H9 (cell line): ENCODE measurements at regions not wholly inside any gene's neighbourhood (a gene's known extent, or its start where the extent isn't known, plus 50 kb on each side); places are given as distances from the start of the nearest gene placed in this dataset.

Experiments used
- DNase-seq: peaks from one replicate; pipeline ENCODE4 v3.0.0-alpha.2; 2017
- H2AFZ ChIP-seq: one replicate; pipeline ENCODE4 v1.6.1; 2013; ENCODE audit warnings: mild to moderate bottlenecking, low read length, control low read depth, moderate library complexity
- H2AK5ac ChIP-seq: 2 replicates; pipeline ENCODE4 v1.6.1; 2013; ENCODE audit warnings: low read length, control low read depth, mixed read lengths; ENCODE audit not compliant: insufficient read length
- H2BK120ac ChIP-seq: one replicate; pipeline ENCODE4 v1.6.1; 2013; ENCODE audit warnings: low read depth, mild to moderate bottlenecking, low read length, control low read depth, inconsistent platforms; ENCODE audit not compliant: poor library complexity, severe bottlenecking
- H2BK12ac ChIP-seq: 2 replicates; pipeline ENCODE4 v1.6.1; 2013; ENCODE audit warnings: low read length, control low read depth, mixed read lengths, low read depth; ENCODE audit not compliant: insufficient read length
- H2BK15ac ChIP-seq: 2 replicates; pipeline ENCODE4 v1.6.1; 2013; ENCODE audit warnings: low read depth, low read length, control low read depth
- H2BK20ac ChIP-seq: one replicate; pipeline ENCODE4 v1.6.1; 2013; ENCODE audit warnings: low read depth, mild to moderate bottlenecking, low read length, control low read depth, inconsistent platforms; ENCODE audit not compliant: poor library complexity, severe bottlenecking
- H2BK5ac ChIP-seq: 2 replicates; pipeline ENCODE4 v1.6.1; 2013; ENCODE audit warnings: low read length, control low read depth, mixed read lengths; ENCODE audit not compliant: insufficient read length
- H3K14ac ChIP-seq: 2 replicates; pipeline ENCODE4 v1.6.1; 2013; ENCODE audit warnings: low read length, control low read depth; ENCODE audit not compliant: insufficient read depth
- H3K18ac ChIP-seq: 2 replicates; pipeline ENCODE4 v1.6.1; 2013; ENCODE audit warnings: low read depth, mild to moderate bottlenecking, mixed read lengths, low read length, control low read depth; ENCODE audit not compliant: insufficient read length
- H3K23ac ChIP-seq: 2 replicates; pipeline ENCODE4 v1.6.1; 2013; ENCODE audit warnings: low read length, control low read depth, mixed read lengths, low read depth; ENCODE audit not compliant: insufficient read length
- H3K23me2 ChIP-seq: 2 replicates; pipeline ENCODE4 v1.6.1; 2013; ENCODE audit warnings: low read depth, mild to moderate bottlenecking, mixed read lengths, low read length, control low read depth; ENCODE audit not compliant: insufficient read length, poor library complexity, severe bottlenecking
- H3K27ac ChIP-seq: 2 replicates; pipeline ENCODE4 v1.5.1; 2013; ENCODE audit warnings: low read length, control low read depth, mixed read lengths, low read depth; ENCODE audit not compliant: insufficient read length
- H3K27me3 ChIP-seq: 2 replicates; pipeline ENCODE4 v1.6.1; 2013; ENCODE audit warnings: low read length, control low read depth, inconsistent platforms; ENCODE audit not compliant: insufficient read depth
- H3K4ac ChIP-seq: 2 replicates; pipeline ENCODE4 v1.6.1; 2013; ENCODE audit warnings: low read depth, mild to moderate bottlenecking, control low read depth, inconsistent platforms, low read length, moderate library complexity
- H3K4me1 ChIP-seq: 2 replicates; pipeline ENCODE4 v1.6.1; 2013; ENCODE audit warnings: low read length, control low read depth, inconsistent platforms; ENCODE audit not compliant: insufficient read depth
- H3K4me2 ChIP-seq: 2 replicates; pipeline ENCODE4 v1.6.1; 2013; ENCODE audit warnings: low read length, control low read depth, mixed read lengths; ENCODE audit not compliant: insufficient read length, insufficient read depth
- H3K56ac ChIP-seq: 2 replicates; pipeline ENCODE4 v1.6.1; 2013; ENCODE audit warnings: low read depth, mild to moderate bottlenecking, mixed read lengths, low read length, control low read depth; ENCODE audit not compliant: insufficient read length
- H3K79me1 ChIP-seq: 2 replicates; pipeline ENCODE4 v1.6.1; 2013; ENCODE audit warnings: low read depth, mild to moderate bottlenecking, moderate library complexity, low read length, control low read depth, inconsistent platforms; ENCODE audit not compliant: insufficient read depth, poor library complexity, severe bottlenecking
- H3K79me2 ChIP-seq: 2 replicates; pipeline ENCODE4 v1.6.1; 2013; ENCODE audit warnings: low read length, control low read depth, inconsistent platforms; ENCODE audit not compliant: insufficient read depth
- H3K9ac ChIP-seq: 2 replicates; pipeline ENCODE4 v1.6.1; 2013; ENCODE audit warnings: low read length, control low read depth, mixed read lengths; ENCODE audit not compliant: insufficient read length; ENCODE audit errors: extremely low read depth
- H3K9me3 ChIP-seq: one replicate; pipeline ENCODE4 v1.6.1; 2013; ENCODE audit warnings: low read depth, low read length, inconsistent platforms; ENCODE audit not compliant: control insufficient read depth
- H3T11ph ChIP-seq: one replicate; pipeline ENCODE4 v1.6.1; 2013; ENCODE audit warnings: mild to moderate bottlenecking, low read length, control low read depth, inconsistent platforms
- H4K20me1 ChIP-seq: one replicate; pipeline ENCODE4 v1.6.1; 2013; ENCODE audit not compliant: control insufficient read depth, insufficient read length, insufficient read depth
- H4K5ac ChIP-seq: 2 replicates; pipeline ENCODE4 v1.6.1; 2013; ENCODE audit warnings: low read depth, mild to moderate bottlenecking, mixed read lengths, low read length, control low read depth; ENCODE audit not compliant: insufficient read length
- H4K8ac ChIP-seq: replicated peaks from 2 replicates; pipeline ENCODE4 v1.6.1; 2013; ENCODE audit warnings: low read length, control low read depth, mixed read lengths, low read depth; ENCODE audit not compliant: insufficient read length
- H4K91ac ChIP-seq: 2 replicates; pipeline ENCODE4 v1.6.1; 2013; ENCODE audit warnings: low read depth, mild to moderate bottlenecking, moderate library complexity, mixed read lengths, low read length, control low read depth; ENCODE audit not compliant: insufficient read length
- H3K27ac Mint-ChIP-seq, 3 experiments: 2 replicates in 2 of 3; 3 replicates in 1 of 3; pipeline ENCODE4 v1.8.0; 2020 to 2021; ENCODE audit warnings: mixed read lengths in 3 of 3, mild to moderate bottlenecking in 1 of 3, moderate library complexity in 1 of 3
- H3K27me3 Mint-ChIP-seq: 2 replicates; pipeline ENCODE4 v1.8.0; 2021; ENCODE audit warnings: low read depth, mild to moderate bottlenecking, moderate library complexity, mixed read lengths
- H3K36me3 Mint-ChIP-seq, 3 experiments: 2 replicates in 2 of 3; 3 replicates in 1 of 3; pipeline ENCODE4 v1.8.0; 2020 to 2021; ENCODE audit warnings: low read depth in 3 of 3, mixed read lengths in 3 of 3; ENCODE audit not compliant: insufficient read depth in 1 of 3
- H3K4me1 Mint-ChIP-seq, 2 experiments: 2 replicates each; pipeline ENCODE4 v1.8.0; 2020; ENCODE audit warnings: mixed read lengths in 2 of 2
- H3K4me3 Mint-ChIP-seq, 2 experiments: 2 replicates in 1 of 2; 3 replicates in 1 of 2; pipeline ENCODE4 v1.8.0; 2020 to 2021; ENCODE audit warnings: mild to moderate bottlenecking in 2 of 2, mixed read lengths in 2 of 2, moderate library complexity in 1 of 2
- H3K9me3 Mint-ChIP-seq, 2 experiments: 2 replicates in 1 of 2; 3 replicates in 1 of 2; pipeline ENCODE4 v1.8.0; 2020; ENCODE audit warnings: mild to moderate bottlenecking in 2 of 2, mixed read lengths in 2 of 2, moderate library complexity in 1 of 2
- WGBS: extraction: QIAGEN DNeasy Blood & Tissue Kit; methylation state at CpG from one replicate; pipeline ENCODE4 v1.1.7; 2013; ENCODE audit warnings: missing lambda C conversion rate, low lambda C conversion rate, mixed read lengths; ENCODE audit not compliant: insufficient read length; ENCODE audit errors: extremely low coverage; 5-methylcytosine and 5-hydroxymethylcytosine counted together
- TF ChIP-seq, protein P1 (sequence below): fragments of 200-600 bp; sonication (generic); conservative IDR thresholded peaks from 3 replicates; pipeline ENCODE4 v1.8.0; 2021; ENCODE audit warnings: antibody characterized with exemption, mild to moderate bottlenecking

DNA sequence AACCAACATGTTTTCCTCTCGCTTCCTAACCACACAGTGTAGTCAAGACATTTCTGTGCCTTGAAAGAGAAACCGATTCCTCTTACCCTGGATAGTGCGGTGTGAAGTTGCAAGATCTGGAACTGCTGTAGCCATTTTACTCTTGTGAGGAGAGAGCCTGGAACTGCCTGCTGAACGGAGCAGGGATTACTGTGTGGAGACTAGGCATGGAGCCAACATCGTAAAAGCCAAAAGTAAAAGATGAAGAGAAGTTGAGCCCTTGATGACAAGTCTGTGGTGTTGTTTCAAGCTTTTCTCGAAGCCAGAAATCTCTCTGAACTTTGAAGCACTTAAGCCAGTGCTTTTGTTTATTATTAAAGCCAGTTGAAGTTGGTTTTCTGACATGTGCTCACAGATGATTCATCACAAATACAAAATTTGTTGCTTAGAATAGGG is 110.1 kb upstream of the GRIN3A start:
- H2AK5ac ChIP-seq = no peak overlapping the region
- WGBS = no CpG with 5 or more reads among the region's 6 CpGs
- H3K4me2 ChIP-seq = no peak overlapping the region
- no peaks in the 10 kb centered on the region for H3K79me2 ChIP-seq
- no peaks in the 10 kb centered on the region for H3K23me2 ChIP-seq
- H4K91ac ChIP-seq = no peak overlapping the region
- H3K4me1 Mint-ChIP-seq = peaks cover 0 to 8% of the 10 kb centered on the region in 2 experiments; a peak in 2 of 4 replicates
- no peak overlapping the region for H2BK20ac ChIP-seq
- no peaks in the 10 kb centered on the region; a peak in 1 of 7 replicates for H3K36me3 Mint-ChIP-seq
- H3K27me3 ChIP-seq = no peaks in the 10 kb centered on the region
- H2BK12ac ChIP-seq = no peak overlapping the region
- no peak overlapping the region for H3K18ac ChIP-seq
- H4K5ac ChIP-seq = no peak overlapping the region
- no peaks in the 10 kb centered on the region for H3K9me3 ChIP-seq
- H3K4ac ChIP-seq = no peak overlapping the region
- TF ChIP-seq, protein P1, sequence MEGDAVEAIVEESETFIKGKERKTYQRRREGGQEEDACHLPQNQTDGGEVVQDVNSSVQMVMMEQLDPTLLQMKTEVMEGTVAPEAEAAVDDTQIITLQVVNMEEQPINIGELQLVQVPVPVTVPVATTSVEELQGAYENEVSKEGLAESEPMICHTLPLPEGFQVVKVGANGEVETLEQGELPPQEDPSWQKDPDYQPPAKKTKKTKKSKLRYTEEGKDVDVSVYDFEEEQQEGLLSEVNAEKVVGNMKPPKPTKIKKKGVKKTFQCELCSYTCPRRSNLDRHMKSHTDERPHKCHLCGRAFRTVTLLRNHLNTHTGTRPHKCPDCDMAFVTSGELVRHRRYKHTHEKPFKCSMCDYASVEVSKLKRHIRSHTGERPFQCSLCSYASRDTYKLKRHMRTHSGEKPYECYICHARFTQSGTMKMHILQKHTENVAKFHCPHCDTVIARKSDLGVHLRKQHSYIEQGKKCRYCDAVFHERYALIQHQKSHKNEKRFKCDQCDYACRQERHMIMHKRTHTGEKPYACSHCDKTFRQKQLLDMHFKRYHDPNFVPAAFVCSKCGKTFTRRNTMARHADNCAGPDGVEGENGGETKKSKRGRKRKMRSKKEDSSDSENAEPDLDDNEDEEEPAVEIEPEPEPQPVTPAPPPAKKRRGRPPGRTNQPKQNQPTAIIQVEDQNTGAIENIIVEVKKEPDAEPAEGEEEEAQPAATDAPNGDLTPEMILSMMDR = no peak
- no peak overlapping the region for H3T11ph ChIP-seq
- peaks cover 5 to 8% of the 10 kb centered on the region in 2 experiments; a peak in 2 of 5 replicates for H3K9me3 Mint-ChIP-seq
- H2BK5ac ChIP-seq = no peak overlapping the region
- H3K27ac Mint-ChIP-seq = no peak overlapping the region
- no peaks in the 10 kb centered on the region for H3K4me1 ChIP-seq
- H2BK15ac ChIP-seq = no peak overlapping the region
- H2AFZ ChIP-seq = no peak overlapping the region
- no peak overlapping the region for H3K14ac ChIP-seq
- H2BK120ac ChIP-seq = no peak overlapping the region
- H3K27ac ChIP-seq = no peak overlapping the region
- DNase-seq = no peak
- H3K4me3 Mint-ChIP-seq = no peak overlapping the region
- H3K9ac ChIP-seq = no peak overlapping the region
- H3K56ac ChIP-seq = no peak overlapping the region
- H3K79me1 ChIP-seq = no peaks in the 10 kb centered on the region
- no peaks in the 10 kb centered on the region for H4K20me1 ChIP-seq
- H3K23ac ChIP-seq = no peak overlapping the region
- no peak overlapping the region for H4K8ac ChIP-seq
- H3K27me3 Mint-ChIP-seq = no peaks in the 10 kb centered on the region
